HuH-7 (cell line): ENCODE measurements at regions not wholly inside any gene's neighbourhood (a gene's known extent, or its start where the extent isn't known, plus 50 kb on each side); places are given as distances from the start of the nearest gene placed in this dataset.
"Not testable (repeated sequence)": the region's sequence is repeated elsewhere in the genome, so short reads cannot be mapped to it uniquely, and the experiment has no call there.

ENCODE experiments used
- DNase-seq: peaks from one replicate; pipeline ENCODE4 v3.0.0; 2011; ENCODE audit warnings: low spot score

- DNase-seq, result no peak
Observed at GRCh38 chr6:169927711-169928110, 176.3 kb downstream of the ERMARD start.

- no peak for DNase-seq
Observed at GRCh38 chr6:169926617-169927417, 175.4 kb downstream of the ERMARD start.

- DNase-seq, result no peak
Observed at GRCh38 chr6:169923468-169924464, 172.3 kb downstream of the ERMARD start.

DNA sequence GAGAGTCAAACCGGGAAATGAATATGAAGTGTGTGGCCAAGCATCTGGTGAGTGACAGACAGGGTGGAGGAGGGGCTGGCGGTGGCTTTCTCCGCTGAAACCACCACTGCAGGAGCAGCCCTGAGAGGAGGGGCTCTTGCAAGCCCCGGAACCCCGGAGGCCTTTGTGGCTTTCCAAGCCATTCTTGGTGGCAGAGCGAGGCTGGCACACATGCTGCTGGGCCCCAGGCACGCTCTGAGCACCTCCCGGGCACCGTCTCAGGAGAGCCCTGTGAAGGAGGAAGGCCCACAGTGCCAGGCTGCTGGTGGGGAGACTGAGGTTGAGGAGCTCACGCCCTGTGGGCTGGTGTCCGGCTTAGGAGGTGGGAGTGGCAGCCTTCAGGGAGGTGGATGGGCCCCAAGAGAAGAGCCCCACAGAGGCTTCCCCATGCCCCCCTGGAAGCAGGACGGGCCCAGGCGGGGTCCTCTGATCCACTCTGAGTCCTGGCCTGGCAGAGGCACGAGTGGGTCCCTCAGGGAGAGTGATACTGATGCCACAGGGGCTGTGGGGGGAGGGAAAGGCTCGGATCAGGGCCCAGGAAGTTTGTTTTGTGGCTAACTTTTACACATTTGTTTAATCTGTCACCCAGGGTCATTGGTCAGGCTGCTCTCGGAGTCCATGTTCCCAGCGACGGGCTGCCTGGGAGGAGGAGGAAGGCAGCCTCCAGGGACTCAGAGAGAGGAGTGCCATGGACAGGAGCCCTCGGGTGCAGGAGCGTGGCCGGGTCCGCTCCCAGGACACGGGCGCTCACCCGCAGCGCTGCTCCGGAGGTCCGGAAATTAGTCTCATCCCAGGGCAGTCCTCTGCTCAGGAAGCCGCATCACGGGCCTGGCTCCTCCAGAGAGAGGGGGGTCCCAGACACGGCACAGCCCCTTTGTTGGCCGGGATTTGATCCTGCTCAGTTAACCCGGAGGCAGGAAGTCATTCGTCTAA, 170.7 kb downstream of the ERMARD start:
- no peak for DNase-seq

DNA sequence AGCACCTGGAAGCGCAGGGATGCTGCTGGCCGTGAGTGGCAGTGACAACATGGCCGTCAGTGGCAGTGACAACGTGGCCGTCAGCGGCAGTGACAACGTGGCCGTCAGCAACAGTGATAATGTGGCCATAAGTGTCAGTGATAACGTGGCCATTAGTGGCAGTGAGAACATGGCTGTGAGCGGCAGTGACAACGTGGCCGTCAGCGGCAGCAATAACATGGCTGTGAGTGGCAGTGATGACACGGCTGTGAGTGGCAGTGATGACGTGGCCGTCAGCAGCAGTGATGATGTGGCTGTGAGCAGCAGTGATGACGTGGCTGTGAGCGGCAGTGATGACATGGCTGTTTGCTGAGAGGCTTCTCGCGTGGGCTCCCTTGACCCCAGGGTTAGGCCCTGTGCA, 169.8 kb downstream of the ERMARD start:
- no peak for DNase-seq

DNA sequence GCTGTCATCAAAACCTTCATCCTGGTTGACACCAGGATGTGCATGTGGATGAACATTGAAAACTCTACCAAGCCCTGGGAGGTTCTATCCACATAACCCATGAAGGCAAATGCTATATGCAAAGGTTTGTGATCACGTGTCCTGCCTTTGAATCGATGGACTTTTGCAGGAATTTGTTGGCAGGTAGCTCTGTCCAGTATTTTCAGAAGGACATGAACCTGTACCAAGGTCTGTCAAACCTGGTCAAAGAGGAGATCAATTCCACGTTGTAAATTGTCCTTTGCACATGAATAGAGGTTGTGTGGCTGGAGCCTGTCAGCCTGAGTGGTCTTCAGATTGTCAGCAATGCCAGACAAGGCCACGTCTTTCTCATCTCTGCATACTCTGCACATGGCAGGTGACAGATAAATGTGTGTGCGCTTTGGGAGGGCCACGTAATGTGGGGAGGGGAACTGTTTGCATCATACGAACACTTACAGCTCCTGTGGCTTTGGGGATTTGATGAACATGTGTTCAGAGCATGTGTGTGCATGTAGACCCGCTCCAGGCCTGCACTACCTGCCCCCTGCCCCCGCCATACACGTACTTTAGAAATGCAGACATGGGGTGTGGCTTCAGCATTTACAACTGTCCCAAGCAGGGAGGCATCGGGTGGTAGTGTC, 169.1 kb downstream of the ERMARD start:
- DNase-seq, result no peak

GRCh38 chr6:169918954-169919549, 167.6 kb downstream of the ERMARD start:
- DNase-seq, result no peak

DNA sequence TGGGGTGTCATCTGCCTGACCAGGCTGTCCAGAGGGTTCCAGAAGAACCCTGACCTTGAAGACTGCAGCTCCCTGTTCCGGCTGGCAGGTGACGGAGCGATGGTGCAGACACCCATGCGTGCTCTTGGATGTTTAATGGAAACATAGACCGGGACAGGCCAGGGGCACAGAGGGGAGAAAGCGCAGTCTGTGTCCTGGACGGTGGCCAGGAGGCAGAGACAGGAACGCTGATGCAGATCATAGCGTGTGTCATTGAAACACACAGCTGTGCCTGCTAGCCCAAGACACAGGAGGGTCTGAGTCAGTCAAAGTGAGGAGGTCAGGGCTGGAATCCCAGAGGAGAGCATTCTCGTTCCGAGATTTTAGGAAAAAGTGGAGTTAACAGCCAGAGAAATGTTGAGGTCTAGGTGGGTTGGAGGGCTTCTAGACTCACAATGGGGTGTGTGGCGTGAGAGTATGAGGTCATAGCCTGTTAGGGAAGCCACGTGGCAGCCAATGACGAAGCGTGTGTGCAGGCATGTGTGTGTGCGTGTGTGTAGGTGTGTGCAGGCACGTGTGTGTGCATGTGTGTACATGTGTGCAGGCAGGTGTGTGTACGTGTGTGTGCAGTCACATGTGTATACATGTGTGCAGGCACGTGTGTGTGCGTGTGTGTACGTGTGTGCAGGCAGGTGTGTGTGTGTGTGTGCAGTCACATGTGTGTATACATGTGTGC, 167.0 kb downstream of the ERMARD start:
- no peak for DNase-seq

DNA sequence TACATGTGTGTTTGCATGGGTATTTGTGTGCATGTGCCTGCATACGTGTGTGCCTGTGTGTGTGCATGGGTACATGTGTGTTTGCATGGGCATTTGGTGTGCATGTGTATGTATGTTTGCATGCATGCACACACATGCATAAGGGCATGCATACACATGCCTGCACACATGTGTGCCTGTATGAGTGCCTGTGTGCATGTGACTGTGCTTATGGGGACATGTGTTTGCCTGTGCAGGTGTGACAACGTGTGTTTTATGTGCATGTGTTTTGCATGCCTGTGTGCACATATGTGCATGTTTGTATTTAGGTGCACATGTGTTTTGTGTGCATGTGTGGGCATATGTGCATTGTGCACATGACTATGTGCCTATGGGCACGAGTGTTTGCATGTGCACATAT, 165.7 kb downstream of the ERMARD start:
- DNase-seq, result no peak

GRCh38 chr6:169915769-169916550, 164.5 kb downstream of the ERMARD start:
- DNase-seq, result no peak

- not testable (repeated sequence) for DNase-seq
Observed at GRCh38 chr6:169913745-169914144, 162.3 kb downstream of the ERMARD start.

- DNase-seq, result no peak
Observed at GRCh38 chr6:169913096-169913638, 161.7 kb downstream of the ERMARD start.

DNA sequence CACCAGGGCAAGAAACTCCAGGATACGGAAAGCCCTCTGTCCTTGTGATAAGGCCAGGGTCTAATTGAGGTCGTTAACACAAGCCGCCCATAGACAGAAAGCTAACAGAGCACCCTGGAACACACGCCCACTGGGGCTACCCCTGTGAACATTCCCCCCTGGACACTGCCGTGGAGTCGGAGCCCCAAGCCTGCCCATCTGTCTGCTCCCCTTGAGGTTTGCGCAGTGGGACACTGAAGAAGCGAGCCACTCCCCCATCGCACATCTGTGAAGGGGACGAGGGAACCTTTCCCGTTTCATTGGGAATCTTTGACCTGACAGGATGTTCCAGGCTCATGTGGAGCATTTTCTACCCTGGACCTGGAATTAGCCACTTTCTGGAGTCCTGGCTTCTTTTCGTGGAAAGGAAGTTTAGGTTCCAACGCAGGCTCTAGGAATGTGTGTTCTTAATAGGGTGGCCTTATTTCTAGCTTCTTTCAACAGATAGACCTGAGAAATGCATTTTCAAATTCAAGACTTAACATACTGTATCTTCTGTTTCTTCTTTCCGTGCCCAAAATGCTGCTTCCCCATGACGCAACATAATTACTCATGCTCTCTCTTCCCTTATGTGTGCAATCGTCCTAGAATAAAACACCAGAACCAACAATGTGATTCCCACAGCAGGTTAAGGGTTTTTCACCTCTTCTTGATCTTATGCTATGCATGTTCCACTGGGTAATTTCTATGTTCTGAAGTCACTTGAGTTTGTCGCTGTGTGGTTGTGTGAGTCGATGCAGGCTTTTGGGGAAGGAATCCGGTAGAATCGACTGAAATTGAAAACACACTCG, 161.1 kb downstream of the ERMARD start:
- no peak for DNase-seq

DNA sequence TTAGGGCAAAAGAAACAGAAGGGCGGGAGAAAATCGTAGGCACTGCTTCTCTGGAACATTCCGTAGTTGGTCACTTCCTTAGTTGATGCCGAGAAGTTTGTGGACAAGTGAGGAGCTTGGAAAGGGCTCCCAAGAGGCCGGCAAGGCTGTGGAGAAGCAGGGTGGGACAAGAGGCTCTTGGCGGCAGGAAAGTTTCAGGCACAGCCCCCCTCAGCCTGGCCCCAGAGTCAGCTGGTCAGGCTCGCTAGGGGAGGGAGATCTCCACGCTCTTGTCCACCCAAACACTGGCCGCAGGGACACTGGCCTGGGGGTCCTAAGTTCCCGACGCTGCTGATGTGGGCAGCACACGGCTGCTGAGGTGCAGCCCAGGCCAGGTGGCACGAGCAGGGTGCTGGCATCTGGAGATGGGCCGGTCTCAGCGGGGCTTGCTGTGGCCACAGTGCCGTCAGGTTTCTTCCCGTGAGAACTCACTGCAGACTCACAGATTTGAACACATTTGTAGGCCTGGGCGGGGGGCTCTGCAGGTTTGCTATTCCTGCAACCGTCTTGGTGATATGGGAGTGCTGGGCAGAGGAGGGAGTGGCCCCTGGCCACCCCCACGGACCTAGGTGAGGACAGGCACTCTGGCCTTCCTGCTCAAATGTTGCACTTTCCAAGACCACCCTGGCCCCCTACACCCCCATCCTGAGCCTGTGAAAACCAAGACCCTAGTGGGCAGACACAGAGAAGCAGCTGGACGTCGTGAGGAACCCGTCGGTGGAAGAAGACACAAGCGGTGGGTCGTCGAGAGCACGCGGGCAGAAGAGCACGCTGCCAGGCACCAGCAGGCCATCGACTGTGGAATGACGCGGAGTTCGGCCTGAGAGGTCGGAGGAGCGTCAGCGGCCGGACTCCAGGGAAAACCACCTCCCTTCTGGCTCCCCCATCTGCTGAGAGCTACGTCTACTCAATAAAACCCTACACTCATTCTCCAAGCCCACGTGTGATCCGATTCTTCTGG, 160.1 kb downstream of the ERMARD start:
- DNase-seq, result no peak

DNA sequence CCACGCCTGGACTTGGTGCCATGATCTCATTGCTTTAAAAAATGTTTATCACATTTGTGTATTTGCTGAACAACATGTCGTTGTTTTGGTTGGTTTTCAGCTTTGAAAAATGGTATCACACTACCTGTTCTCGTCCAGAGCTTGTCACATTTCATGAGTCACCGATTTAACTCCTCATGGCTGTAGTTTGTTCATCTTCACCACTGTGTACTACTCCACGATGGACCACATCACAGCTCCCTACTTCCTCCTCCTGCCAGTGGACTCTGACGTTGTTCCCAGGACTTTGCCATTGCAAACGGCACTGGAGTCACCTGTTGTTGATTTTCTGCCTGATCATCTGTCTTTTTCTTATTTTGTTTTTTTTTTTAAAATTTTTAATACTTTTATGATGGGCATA, 157.7 kb downstream of the ERMARD start:
- no peak for DNase-seq

GRCh38 chr6:169908403-169908933, 157.0 kb downstream of the ERMARD start:
- no peak for DNase-seq
